ENCODE measurements at regions not wholly inside any gene's neighbourhood (a gene's known extent, or its start where the extent isn't known, plus 50 kb on each side); places are given as distances from the start of the nearest gene placed in this dataset.

DNA sequence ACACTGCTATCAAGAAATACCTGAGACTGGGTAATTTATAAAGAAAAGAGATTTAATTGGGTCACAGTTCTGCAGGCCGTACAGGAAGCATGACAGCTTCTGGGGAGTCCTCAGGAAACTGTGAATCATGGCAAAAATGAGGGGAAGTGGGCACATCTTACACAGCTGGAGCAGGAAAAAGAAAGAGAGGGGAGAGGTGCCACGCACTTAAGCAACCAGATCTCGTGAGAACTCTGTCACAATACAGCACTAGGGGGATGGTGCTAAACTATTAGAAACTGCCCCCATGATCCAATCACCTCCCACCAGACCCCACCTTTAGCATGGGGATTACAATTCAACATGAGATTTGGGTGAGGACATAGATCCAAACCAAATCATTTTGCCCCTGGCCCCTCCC, 105.5 kb upstream of the CPLX2 start:
- no peak for DNase-seq (ENCODE audit: low read depth in 2 of 2, low spot score in 1 of 2)

DNA sequence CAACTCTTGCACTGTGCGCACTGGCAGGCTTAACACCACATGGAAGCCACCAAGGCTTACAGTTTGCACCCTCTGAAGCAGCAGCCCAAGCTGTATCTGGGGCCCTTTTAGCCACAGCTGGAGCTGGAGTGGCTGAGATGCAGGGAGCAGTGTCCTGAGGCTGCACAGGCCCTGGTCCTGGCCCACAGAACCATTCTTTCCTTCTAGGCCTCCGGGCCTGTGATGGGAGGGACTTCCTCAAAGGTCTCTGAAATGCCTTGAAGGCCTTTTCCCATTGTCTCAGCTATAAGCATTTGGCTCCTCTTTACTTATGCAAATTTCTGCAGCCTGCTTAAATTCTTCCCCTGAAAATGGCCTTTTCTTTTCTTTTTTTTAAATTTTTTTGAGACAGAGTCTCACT, 104.4 kb upstream of the CPLX2 start:
- no peak for DNase-seq (ENCODE audit: low read depth in 2 of 2, low spot score in 1 of 2)

DNA sequence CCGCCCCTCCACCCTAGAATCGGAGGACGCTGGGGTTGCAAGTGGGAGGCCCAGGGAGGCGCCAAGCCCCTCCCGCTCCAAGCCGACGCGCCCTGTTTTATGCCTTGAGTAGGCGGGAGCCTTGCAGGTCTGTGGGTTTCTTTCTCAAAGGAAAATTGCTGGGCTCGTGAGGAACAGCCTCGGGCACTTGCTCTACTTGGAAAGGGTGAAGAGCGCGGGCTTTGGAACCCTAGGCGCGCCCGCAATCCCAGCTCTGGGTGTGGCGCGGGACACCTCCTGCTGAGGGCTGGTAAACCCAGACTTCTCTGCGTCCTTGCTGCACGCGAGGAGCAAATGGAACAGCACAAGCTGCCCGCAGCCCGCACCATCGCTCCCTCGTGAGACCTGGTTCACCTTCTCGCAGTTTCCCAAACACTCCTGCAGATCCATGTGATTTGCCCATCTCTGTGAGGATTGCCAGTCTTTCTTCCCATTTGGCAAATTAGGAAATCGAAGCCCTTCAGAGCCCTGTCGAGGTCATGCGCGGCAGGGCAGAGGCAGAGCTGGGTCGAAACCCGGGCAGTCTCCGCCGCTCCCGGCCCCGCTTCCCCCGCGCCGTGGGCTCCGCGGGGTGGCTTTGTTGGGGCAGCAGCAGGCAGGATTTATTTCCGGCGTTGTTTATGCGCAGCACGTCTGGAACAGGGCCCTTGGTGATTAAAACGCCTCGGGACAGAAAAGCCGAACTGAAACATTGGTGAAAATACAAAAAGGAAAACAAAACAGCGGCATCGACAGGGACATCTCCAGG, 98.4 kb upstream of the CPLX2 start:
- no peak for DNase-seq (ENCODE audit: low read depth in 2 of 2, low spot score in 1 of 2)

DNA sequence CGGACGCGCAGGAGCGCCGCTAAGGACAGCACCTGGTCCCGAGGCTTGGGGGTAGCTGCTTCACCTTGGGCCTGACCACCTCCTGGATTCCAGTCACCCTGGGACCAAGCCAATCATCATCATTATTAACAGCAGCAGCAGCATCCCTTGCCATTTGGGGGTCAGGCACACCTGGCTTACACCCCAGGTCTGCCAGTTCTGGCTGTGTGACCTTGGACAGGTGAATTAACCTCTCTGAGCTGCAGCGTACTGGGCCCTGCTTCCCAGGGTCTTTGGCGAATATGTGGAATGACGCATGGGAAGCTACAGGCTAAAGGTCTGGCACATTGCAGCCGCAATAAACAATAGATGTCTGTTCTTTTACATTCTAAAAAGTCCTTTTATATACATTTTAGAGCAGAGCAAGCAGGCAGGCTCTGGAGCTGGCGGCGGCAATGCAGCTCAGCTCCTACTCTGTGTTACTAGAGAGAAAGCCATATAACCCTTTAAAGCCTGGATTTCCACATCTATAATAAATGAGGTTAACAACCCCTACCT, 97.8 kb upstream of the CPLX2 start:
- DNase-seq (ENCODE audit: low read depth in 2 of 2, low spot score in 1 of 2) = no peak

DNA sequence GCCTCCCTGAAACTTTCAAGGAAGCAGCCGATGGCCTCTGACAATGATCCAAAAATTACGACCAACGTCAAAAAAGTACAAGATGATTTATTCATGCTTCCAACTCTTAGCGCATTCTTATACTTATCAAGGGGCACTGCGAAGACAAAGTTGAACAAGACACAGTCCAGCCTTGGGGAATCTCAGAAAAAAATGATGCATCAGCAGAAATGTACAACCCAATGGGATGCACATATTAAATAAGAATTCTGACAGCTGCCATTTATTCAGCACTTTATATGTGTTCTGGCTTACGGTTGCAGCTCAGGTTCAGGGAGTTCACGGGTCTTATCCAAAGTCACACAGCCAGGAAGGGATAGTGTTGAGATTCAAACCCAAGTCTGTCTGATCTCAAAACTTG, 96.0 kb upstream of the CPLX2 start:
- no peak for DNase-seq (ENCODE audit: low read depth in 2 of 2, low spot score in 1 of 2)

DNA sequence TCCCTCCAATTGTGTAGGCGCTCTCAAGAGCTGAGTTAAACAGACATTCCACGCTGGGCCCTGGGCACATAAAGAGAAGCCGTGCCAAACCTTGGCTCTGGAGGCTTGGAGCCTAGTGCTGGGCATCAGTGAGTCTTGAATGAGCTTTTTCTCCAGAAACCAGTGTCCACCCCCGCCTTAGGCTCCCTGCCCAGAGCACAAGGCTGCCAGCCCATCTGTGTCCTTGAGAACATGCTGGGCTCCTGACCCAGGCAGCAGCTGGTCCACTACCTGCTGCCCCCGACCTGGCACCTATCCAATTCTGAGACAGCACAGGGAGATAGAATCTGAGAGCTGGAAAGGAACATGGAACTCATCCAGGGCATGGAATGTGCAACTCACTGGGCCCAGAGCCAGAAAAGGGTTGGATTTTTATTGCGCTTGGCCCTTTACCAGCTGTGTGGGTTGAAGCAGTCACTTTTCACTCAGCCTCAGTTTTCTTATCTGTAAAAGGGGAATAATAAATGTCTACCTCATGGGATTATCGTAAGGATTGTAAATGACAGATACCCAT, 92.4 kb upstream of the CPLX2 start:
- no peak for DNase-seq (ENCODE audit: low read depth in 2 of 2, low spot score in 1 of 2)

DNA sequence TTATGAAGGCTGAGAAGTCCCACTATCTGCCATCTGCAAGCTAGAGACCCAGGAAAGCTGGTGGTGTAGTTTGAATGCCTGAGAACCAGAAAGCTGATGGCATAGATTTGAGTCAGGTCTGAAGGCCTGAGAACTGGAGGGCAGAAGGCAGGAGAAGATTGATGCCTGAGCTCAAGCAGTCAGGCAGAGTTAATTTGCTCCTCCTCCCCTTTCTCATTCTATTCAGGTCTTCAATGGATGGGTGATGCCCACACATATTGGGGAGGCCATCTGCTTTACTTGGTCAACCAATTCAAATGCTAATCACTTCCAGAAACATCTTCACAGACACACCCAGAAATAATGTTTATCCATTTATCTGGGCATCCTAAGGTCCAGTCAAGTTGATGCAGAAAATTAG, 87.6 kb upstream of the CPLX2 start:
- no peak for DNase-seq (ENCODE audit: low read depth in 2 of 2, low spot score in 1 of 2)

DNA sequence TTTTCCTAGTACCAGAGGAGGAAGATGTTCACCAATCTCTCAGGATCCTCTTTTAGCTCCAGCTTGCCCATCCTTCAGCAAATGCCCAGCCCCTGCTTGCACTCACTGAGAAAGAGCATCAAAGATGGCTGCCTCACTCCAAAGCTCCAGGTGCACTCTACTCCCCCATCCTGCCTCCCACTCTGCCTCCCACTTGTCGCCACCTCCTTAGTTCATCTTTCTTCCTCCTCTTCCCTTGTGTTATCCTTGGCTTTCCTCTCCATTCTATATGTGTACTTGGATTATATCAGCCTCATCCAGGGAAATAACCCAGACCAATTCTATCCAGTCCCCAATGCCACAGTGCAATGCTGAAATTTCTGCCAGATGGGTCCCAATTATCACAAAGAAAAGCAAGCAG, 87.1 kb upstream of the CPLX2 start:
- DNase-seq (ENCODE audit: low read depth in 2 of 2, low spot score in 1 of 2) = no peak

DNA sequence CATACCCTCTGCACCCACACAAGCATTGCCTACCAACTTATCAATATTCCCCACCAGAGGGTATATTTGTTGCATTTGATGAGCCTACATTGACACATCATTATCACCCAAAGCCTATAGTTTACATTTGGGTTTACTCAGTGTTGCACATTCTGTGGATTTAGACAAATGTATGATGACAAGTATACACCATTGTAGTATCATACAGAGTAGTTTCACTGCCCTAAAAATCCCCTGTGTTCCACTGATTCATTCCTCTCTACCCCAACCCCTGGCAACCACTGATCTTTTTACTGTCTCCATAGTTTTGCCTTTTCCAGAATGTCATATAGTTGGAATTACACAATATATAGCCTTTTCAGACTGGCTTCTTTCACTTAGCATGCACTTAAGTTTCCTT, 85.7 kb upstream of the CPLX2 start:
- no peak for DNase-seq (ENCODE audit: low read depth in 2 of 2, low spot score in 1 of 2)

DNA sequence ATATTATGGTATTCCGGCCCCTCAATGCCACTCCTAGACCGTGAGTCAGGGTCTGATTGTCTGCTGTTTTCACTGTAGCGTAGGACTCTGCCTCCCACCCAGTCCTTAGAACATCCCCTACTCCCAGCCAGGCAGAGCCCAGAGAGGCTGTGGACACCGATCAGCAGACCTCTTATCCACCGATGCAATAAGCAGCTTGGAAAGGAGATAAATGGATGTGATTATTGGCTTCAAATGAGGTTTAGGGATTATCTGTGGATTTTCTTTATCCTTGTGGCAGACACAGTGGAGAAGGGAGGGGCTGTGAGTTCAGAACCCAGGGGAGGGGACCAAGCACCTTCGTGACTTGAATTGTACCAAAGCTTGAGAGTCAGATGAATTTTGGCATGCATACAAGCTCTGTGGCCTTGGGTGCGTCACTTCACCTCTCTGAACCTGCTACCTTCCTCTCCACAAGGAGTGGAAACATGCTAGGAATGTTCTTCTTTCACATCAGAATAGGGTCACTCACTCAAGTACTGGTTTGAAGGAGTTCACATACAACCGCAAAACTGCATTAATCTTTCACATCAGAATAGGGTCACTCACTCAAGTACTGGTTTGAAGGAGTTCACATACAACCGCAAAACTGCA, 83.1 kb upstream of the CPLX2 start:
- DNase-seq (ENCODE audit: low read depth in 2 of 2, low spot score in 1 of 2) = no peak

DNA sequence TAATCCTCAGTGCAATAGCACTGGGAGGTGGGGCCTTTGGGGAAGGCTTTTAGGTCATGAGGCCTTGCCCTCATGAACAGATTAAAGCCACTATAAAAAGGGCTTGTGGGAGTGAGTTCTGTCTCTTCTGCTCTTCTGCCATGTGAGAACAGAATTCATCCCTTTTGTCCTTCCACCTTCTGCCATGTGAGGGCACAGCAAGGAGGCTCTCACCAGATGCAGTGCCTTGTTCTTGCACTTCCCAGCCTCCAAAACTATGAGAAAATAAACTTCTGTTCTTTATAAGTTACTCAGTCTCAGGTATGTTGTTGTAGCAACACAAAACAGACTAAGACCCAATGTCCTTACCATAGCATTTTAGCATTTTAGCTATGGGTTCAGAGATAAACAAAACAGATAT, 81.7 kb upstream of the CPLX2 start:
- DNase-seq (ENCODE audit: low read depth in 2 of 2, low spot score in 1 of 2) = no peak

DNA sequence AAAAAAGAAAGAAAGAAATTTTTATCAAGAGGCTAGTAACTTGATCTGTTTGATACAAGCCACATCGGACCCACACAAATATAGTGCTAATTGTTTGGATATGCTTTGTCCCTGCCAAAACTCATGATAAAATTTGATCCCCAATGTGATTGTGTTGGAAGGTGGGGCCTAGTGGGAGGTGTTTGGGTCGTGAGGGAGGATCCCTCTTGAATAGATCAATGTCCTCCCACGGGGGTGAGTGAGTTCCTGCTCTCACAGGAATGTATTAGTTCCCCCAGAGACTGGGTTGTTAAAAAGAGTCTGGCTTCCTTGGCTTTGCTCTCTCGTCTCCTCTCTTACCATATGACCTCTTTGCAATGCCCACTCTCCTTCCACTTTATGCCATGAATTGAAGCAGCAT, 80.6 kb upstream of the CPLX2 start:
- DNase-seq (ENCODE audit: low read depth in 2 of 2, low spot score in 1 of 2) = no peak

DNA sequence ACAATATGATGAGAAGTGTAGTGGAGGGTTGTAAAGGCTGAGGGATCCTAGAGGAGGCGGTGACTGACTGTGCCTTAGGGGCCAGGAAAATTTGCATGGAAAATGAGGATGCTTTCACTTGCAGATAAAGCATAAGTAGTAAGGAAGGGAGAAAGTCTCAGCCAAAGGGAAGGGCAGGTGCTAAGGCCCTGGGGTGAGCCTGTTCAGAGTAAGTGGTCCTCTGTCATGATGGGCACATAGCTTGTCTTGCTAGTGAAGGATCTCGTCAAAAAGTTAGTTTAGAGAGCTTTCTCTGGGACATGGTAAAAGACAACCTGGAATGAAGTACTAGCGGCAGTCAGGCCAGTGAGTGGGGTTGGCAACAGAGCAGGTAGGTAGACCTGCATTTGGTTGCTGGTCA, 75.4 kb upstream of the CPLX2 start:
- DNase-seq (ENCODE audit: low read depth in 2 of 2, low spot score in 1 of 2) = no peak

DNA sequence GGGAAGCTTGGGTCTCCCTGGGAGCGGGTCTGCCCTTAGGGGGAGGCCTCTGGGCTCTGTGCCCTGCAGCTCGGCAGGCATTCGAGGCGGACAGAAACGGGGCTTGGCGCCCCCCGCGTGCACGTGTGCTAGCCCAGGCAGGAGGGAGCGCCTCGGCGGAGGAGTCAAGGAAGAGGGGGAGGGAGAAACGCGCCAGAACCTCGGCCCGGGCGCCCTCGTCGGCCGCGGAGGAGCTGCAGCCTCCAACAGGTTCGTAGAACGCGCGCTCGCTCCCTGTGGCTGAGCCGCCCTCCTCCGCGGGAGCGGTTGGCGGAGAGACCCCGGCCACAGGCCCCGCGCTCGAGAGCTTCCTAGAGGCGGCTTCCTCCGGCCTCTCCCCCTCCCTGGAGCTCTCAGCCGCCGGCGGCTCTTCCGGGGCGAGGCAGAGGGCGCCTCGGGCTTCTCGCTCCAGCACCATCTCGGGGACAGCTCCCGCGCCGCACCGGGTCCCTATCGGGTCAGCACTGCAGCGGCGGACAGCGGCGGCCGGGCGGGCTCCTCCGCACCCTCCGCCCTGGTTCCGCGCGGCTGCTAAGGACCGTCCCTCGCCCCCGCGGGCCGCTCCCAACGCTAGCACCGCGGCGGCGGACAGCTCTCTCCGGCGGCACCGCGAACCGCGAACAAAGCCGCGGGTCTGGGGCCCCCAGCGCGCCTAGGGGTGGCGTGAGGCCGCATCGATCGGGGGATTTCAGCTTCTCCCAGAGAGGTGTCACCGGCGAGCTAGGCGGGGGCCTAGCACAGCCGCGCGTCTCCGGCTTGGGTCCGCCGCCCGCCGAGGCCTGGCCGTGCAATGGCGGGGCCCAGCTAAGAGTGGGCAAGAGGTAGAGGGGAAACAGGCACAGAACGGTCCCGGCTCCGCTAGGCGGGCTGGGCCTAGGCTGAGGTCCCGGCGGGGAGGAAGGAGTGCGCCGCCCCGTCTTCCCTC, 74.6 kb upstream of the CPLX2 start:
- DNase-seq (ENCODE audit: low read depth in 2 of 2, low spot score in 1 of 2) = peak; percentile 24 to 35

DNA sequence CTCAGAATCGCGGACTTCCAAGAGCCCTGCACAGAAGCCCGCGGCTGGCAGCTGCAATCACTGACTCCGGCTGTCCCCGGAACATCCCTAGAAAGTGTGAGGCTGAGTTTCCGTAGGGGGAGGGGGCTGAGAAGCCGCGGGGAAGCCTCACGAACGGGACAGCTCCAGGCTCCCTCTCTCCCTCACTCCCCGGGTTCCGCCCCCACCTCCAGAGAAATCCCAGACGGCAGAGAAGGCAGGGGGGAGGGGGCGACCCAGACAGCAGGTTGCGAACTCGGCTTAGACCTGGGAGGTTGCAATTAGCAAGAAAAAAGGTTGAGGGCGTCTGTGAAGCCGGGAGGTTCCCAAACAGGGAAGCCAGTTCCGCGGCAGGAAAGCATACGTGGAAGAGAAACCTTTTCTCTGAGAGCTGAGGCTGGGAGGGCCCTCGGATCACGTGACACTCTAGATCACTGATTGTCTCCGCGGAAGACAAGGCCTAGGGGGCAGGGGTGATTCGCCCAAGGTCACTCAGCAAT, 73.8 kb upstream of the CPLX2 start:
- no peak for DNase-seq (ENCODE audit: low read depth in 2 of 2, low spot score in 1 of 2)

DNA sequence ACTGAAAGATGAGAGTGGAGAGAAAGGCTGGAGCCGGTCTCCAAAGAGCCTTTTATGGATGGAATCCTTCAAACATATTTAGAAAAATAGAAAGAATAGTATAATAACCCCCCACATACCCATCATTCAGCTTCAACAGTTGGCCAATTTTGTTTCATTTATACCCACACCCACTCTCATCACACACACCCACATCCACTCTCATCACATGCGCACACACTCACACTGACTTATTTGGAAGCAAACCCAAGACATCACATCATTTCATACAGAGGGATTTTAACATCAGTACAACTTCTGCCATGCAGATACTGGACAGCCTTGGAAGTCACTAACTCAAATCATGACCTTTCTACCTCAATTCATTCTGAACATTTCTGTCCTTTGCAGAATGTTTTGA, 72.8 kb upstream of the CPLX2 start:
- DNase-seq (ENCODE audit: low read depth in 2 of 2, low spot score in 1 of 2) = no peak

DNA sequence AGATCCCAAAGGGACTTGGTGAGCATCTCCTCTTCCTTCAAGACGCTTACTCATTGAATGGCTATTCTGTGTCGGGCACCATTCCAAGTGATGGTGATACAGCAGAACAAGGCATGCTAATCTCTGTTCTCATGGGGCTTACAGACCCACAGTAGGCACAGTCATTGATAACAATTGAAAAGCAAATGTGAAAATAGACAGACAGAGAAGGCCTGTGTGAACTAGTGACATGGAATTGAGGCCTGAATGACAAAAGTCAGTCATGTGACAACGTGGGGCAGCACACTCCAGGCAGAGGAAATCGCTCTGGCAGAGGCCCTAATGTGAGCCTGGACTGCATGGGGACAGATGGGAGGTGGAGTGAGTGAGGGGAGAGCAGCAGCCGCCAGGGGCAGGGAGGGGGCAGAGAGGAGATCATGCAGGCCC, 70.7 kb upstream of the CPLX2 start:
- no peak for DNase-seq (ENCODE audit: low read depth in 2 of 2, low spot score in 1 of 2)

DNA sequence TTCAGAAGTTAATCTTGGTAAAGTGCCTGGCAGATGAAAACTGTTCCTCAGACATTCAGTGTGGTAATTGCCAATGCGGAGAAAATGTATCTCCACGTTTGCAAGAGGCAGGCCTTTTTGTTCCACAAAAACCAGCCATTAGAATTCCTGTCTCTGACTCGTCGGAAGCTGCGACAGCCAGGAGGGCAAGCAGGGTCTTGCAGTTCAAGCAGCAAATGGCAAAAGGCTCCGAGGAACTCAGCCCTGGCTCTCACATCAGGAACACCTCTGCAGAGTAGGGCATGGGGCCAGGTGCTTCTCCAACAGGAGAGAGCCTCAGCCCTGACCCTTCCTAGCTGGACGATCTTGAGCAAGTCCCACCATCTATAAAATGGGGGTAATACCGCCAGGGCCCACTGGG, 69.0 kb upstream of the CPLX2 start:
- DNase-seq (ENCODE audit: low read depth in 2 of 2, low spot score in 1 of 2) = no peak

DNA sequence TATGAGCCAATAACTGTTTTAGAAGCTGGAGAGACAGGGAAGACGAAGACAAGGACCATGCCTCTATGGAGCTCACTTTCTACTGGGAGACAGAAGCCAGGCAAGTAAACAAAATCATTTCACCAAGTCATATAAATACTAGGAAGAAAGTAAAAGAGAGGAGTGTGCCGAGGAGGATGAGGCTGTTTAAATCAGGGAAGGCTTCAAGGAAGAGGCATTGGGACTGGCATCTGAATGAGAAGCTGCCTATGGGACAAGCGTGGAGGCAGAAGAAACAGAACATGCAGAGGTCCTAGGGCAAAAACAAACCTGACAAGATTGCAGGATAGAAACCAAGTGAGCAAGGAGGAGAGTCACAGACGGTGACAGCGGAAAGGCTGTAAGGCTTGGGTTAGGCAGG, 68.1 kb upstream of the CPLX2 start:
- DNase-seq (ENCODE audit: low read depth in 2 of 2, low spot score in 1 of 2) = no peak

DNA sequence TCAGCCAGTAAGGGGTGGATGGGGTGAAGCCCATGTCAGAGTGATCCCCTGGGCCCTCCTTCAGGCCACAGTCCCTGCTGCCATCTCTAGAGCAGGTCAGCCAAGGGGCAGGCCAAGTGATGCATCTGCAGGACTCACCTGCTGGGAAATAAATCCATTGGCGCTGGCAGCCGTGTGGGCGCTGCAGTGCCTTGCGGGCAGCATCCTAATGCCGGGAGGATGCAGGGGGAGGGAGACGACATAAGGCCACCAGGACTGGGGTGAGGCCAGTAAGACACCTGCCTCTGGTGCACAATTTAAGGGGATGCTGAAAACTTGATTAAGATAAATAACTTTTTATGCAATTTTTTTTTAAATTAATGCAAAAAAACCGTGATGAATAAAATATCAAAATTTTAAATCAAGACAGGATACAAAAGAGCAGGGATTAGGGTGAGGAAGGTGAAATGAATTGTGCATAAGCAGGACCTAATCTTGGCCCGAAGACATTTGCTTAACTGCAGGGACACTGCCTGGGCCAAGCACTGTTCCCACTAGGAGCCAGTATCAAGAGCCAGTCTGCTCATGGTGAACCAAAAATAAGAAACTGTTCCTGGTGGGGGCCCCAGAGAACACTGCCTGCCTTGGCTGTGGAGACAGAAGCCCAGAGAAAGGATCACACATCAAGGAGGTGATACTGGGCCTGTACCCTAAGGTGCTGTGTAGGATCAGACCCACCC, 67.5 kb upstream of the CPLX2 start:
- no peak for DNase-seq (ENCODE audit: low read depth in 2 of 2, low spot score in 1 of 2)
